HG03097 (cell line): ENCODE measurements at regions not wholly inside any gene's neighbourhood (a gene's known extent, or its start where the extent isn't known, plus 50 kb on each side); places are given as distances from the start of the nearest gene placed in this dataset.
"Not testable (repeated sequence)": the region's sequence is repeated elsewhere in the genome, so short reads cannot be mapped to it uniquely, and the experiment has no call there.

Experiments
- ATAC-seq: cut with Tn5 transposase; IDR thresholded peaks from one replicate; pipeline ENCODE4 v1.9.1; 2021; ENCODE audit not compliant: unreplicated experiment, low FRiP score

DNA sequence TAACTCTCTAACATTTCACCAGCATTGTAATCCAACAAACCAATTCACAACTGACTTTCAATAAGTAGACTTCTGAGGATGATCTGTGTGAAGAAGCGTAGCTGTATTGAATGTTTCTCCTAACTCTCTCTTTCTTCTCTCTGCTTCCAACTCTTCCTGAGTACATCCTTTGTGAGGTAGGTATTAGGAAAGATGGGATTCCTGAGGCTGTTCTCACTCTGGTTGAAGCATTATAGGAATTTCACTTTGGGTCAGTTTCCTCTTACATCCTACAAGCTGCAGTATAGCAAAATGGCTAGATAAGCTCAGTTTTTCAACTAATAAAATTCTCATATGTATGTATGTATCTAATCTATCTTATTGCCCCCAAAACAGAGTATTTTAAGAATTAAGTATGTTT is 702.8 kb downstream of the CETN3 start:
- no peak for ATAC-seq

DNA sequence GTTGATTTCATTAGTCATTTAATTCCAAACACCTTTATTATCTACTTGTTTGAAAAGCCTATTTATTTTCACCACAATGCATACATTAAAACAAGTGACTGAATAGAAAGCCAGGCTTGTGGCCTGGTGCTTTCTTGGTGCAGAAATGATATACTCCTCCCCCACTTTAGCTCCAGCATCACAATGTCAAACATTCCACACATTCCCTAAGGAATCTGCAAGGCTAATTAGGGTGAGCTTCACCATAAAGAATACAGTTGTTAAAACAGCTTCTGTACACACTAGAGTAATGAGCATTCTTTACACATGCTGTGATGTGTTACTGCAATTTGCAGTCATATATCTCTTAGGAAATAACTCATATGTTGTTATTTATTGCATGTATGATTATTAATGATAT is 705.7 kb downstream of the CETN3 start:
- no peak for ATAC-seq

- no peak for ATAC-seq
These were observed 711.5 kb downstream of the CETN3 start for GRCh38 chr5:89698028-89698427.

GRCh38 chr5:89697581-89697980 is 712.0 kb downstream of the CETN3 start:
- ATAC-seq = no peak

GRCh38 chr5:89695371-89695770 is 714.2 kb downstream of the CETN3 start:
- no peak for ATAC-seq

DNA sequence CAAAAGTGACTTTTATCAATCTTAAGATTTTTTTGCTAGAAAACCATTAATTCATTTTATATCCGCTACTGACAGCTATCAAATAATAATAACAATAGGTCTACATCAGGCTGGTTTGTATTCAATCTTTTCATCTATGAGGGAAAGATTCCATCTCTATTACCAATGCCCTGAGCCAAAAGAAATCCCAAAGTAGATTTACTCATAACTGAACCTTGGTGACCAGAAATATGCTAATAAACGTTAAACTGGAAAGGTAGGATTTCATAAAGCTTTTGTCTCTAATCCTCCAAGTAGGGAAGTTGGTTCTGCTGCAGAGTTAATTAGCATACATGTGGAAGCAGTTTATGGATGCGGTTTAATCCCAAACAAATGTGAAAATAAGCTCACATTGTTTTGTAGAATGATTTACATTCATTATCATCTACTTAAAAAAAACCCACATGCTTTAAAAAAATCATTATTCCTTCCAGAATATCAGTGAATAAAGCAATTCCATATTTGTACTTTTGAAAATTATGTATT is 715.5 kb downstream of the CETN3 start:
- ATAC-seq = no peak

DNA sequence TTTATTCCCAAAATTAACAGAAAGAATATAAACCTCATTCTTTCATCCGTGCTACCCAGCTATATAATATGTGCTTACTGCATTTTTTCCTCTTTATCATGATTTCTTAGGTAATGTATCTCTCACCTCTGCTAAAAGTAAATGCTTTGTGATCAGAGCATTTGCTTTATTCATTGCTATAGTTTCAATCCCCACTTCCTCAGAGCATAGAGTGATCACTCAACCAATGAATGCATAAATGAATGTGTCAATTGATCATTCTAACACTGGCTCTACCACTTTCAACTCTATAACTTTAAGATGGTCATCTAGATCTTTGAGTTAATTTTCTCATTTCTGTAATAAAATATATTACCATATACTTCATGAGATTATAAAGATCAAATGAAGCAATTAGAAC is 719.2 kb downstream of the CETN3 start:
- ATAC-seq = no peak

DNA sequence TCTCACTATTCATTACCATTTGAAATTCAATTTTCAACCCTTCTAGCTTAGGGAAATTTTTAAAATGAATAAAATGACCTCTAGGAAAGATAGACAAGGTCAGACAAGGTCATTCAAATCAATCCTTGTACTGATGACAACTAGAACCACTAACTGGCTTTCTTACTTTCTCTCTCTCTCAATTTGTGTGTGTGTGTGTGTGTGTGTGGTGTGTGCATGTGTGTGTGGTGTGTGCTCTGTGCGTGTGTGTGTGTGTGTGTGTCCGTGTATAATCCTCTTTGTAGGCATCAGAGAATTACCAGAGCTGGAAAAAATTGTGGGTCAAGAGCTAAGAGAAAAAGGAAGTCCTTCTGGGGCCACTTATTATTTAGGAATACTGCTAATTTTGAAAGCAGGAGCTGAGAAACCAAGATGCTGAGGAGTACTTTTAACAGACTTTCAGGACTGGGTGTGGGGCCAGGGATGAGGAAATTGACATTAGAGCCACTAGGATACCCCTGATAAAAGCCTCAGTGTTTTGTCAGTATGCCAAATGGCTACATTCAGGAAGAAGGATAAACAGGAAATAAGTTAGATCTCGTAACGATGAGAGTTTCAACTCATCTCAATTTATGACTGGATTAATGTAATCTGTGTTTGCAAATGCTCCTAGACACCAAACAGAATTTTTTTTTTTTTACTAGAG is 723.3 kb downstream of the CETN3 start:
- no peak for ATAC-seq

GRCh38 chr5:89676634-89677033 is 732.9 kb downstream of the CETN3 start:
- ATAC-seq = no peak

GRCh38 chr5:89673019-89673418 is 736.5 kb downstream of the CETN3 start:
- no peak for ATAC-seq

GRCh38 chr5:89668821-89669220 is 740.7 kb downstream of the CETN3 start:
- no peak for ATAC-seq

GRCh38 chr5:89662499-89662898 is 747.1 kb downstream of the CETN3 start:
- ATAC-seq = no peak

- ATAC-seq = no peak
These were observed 755.9 kb upstream of the MEF2C start for GRCh38 chr5:89638871-89639270.

DNA sequence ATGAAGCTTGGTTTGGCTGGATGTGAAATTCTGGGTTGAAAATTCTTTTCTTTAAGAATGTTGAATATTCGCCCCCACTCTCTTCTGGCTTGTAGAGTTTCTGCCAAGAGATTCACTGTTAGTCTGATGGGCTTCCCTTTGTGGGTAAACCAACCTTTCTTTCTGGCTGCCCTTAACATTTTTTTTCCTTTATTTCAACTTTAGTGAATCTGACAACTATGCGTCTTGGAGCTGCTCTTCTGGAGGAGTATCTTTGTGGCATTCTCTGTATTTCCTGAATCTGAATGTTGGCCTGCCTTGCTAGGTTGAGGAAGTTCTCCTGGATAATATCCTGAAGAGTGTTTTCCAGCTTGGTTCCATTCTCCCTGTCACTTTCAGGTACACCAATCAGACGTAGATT is 751.2 kb upstream of the MEF2C start:
- not testable (repeated sequence) for ATAC-seq

DNA sequence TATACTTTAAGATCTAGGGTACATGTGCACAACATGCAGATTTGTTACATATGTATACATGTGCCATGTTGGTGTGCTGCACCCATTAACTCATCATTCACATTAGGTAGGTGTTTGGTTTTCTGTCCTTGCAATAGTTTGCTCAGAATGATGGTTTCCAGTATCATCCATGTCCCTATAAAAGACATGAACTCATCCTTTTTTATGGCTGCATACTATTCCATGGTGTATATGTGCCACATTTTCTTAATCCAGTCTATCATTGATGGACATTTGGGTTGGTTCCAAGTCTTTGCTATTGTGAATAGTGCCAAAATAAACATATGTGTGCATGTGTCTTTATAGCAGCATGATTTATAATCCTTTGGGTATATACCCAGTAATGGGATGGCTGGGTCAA is 747.1 kb upstream of the MEF2C start:
- not testable (repeated sequence) for ATAC-seq

DNA sequence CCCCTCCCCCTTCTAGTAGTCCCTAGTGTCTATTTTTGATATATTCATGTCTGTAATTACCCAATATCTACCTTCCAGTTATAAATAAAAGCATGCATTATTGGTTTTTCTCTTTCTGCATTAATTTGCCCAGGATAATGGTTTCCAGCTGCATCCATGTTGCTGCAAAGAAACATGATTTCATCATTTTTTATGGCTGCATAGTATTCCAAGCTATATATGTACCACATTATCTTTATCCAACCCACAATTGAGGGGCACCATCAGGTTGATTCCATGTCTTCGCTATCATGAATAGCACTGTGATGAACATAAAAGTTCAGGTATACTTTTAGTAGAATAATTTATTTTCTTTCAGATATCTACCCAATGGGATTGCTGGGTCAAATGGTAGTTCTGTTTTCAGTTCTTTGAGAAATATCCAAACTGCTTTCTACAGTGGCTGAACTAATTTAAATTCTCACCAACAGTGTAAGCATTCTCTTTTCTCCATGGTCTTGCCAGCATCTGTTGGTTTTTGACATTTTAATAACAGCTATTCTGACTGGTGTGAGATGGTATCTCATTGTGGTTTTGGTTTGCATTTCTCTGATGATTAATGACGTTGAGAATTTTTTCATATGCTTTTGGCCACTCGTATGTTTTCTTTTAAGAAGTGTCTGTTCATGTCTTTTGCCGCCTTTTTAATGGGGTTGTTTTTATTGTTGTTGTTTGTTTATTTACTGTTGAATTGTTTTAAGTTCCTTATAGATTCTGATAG is 746.1 kb upstream of the MEF2C start:
- ATAC-seq = no peak

GRCh38 chr5:89615839-89616518 is 733.0 kb upstream of the MEF2C start:
- no peak for ATAC-seq

DNA sequence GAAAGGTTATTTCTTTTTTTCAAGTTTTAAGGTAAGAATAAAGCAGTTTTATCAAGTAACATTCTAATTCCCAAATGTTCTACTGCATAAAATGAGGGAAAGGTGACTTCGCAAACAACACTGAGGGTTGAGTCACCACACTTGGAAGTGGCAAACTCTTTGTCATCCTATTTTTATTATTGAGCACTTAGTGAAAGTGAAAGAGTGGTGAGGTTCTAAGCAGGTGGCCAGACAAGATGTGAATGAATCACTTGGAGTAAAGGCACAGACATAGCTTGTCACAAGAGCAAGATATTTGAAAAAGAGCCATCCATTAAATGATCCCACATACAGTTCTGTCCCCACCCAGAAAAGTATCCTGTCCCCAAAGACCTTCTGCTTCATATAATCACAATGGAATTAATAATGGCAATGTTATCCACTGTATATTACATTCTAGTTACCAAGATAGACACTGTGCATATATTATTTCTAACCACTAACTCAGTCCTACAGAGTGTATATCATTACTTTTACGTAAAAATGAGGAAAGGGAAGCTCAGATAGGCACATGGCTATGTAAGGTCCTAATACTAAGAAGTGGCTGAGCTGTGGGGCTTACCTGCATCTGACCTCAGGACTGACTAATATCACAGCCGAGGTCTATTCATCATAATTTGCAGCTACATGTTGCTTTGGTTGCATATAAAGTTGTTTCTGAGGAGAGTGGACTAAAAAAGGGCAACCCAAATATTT is 730.4 kb upstream of the MEF2C start:
- ATAC-seq = peak; percentile 89

GRCh38 chr5:89606939-89607534 is 724.1 kb upstream of the MEF2C start:
- ATAC-seq = no peak

DNA sequence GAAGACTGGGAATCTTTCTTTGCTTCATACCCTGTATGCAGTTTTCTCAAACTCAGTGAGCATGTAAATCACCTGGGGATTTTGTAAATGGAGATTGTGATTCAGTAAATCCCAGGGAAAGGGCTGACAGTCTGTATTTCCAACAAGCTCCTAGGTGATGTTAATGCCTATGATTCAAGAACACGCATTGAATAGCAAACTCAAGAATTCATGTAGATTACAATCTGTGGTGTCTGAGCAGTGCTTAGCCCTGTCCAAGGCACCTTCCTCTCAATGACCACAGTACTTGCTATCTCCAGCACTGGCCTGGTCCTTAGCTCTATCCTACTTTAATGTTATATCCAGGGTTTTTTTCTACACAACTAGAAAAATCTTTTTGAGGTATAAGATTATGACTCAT is 721.4 kb upstream of the MEF2C start:
- no peak for ATAC-seq
